UCSD-AML1 (cell line): ENCODE measurements at regions not wholly inside any gene's neighbourhood (a gene's known extent, or its start where the extent isn't known, plus 50 kb on each side); places are given as distances from the start of the nearest gene placed in this dataset.

ENCODE experiments used
- DNase-seq: peaks from one replicate; lab custom pipeline; 2025; ENCODE audit not compliant: unreplicated experiment; lab: John Stamatoyannopoulos, UW

GRCh38 chr2:2839393-2839781 is 508.3 kb upstream of the MYT1L start:
- DNase-seq, result no peak

GRCh38 chr2:2838548-2838845 is 507.4 kb upstream of the MYT1L start:
- DNase-seq, result no peak

DNA sequence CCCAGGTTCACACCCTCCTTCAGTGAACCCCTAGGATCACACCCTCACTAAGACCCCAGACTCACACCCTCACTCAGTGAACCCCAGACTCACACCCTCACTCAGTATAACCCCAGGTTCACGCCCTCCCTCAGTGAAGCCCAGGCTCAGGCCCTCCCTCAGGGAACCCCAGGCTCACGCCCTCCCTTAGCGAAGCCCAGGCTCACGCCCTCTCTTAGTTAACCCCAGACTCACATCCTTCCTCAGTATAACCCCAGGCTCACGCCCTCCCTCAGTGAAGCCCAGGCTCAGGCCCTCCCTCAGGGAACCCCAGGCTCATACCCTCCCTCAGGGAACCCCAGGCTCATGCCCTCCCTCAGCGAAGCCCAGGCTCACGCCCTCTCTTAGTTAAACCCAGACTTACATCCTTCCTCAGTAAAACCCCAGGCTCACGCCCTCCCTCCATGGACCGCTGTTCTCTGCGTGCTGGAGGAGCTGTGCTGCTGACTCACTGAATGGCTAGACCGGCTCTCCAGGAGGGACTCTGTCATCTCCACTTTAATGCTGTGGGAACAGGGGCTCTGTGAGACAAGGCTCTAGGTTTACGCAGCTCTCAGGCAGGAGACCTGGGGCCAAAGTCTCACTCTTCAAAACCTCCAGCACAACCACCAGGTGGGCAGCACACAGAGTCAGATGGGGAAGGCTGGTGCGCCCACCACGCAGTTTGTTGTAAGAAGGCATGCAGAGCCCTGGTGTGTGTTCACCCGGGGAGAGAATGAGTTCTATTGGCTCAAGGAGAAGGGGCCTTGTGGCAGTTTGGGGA is 506.9 kb upstream of the MYT1L start:
- DNase-seq, result no peak

- DNase-seq, result no peak
Observed at GRCh38 chr2:2836343-2837070, 505.4 kb upstream of the MYT1L start.

GRCh38 chr2:2834516-2835254 is 503.6 kb upstream of the MYT1L start:
- DNase-seq, result no peak

GRCh38 chr2:2834105-2834504 is 503.0 kb upstream of the MYT1L start:
- no peak for DNase-seq

DNA sequence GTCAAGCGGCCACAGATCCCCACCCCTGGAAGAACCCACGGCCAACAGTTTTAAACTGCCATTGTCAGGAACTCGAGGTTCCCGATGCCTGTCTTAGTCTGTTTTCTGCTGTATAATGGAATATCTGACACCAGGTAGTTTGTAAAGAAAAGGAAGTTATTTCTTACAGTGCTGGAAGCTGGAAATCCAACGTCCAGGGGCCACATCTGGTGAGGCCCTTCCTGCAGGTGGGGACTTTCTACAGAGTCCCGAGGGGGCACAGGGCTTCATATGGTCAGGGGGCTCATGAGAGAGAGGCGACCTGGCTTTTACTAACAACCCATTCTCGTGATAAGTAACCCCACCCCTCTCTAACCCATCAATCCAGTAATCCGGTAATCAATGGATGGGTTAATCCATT is 501.6 kb upstream of the MYT1L start:
- no peak for DNase-seq

DNA sequence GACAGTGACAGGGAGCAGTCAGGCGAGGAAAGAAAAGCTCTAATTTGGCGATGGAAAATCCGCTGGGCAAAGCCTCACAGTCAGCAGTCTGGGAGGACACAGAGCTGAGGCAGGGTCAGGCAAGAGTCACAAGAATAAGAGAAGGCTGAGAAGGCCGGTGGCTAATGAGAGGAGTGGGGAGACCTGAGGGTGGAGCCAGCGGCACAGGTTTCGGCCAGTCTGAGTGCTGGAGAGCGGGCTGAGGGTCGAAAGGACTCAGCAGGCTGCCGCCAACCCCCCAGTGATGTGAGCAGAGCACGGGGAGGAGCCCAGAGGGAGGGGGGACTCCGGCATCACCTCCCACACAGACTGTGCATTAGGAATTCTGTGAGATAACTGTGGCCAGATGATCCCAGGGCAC is 500.6 kb upstream of the MYT1L start:
- no peak for DNase-seq

DNA sequence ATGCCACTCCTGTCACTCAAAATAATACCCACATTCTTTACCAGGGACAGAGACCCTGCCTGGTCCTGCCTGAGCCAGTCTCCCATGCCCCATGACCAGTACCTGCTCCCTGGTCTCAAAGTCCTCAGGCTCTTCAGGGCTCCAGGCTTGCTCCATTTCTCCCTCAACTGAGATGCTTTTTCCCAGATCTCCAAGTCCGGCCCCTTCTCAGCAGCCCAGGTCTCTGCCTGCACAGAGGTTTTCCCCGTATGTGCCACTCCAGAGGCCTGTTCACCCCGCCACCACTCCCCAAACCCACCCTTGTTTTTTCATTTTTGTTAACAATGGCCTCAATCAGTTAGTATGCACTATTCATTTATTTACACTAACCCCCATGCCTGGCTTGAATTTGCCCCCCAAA is 499.5 kb upstream of the MYT1L start:
- no peak for DNase-seq

DNA sequence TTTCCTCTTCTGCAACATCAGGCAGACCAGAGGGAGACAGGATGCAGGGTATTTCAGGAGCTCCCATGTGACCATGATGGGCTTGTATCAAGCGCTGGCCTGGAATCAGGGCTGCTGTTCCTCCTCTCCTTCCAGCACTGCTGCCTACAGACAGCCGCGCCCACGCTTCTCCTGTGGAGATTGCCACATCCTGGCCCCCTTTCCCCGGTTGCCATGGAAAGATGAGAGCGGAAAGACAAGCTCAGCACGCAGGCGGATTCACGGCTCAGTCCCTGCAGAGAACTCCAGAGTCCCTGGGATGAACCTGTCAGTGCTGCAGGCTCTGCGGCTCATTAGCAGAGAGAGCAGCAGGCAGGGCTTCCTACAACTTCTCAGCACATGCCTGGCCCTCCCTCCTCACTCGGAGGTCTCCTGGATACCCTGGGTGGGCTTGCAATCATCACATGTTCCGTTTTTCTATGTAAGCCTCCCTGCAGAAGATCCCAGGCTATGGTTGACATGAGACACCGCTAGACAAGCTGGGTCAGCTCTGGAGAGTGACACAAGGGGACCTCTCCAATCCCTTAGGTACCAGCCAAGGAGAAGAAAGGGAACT is 497.8 kb upstream of the MYT1L start:
- no peak for DNase-seq

- no peak for DNase-seq
Observed at GRCh38 chr2:2827761-2828221, 496.7 kb upstream of the MYT1L start.

DNA sequence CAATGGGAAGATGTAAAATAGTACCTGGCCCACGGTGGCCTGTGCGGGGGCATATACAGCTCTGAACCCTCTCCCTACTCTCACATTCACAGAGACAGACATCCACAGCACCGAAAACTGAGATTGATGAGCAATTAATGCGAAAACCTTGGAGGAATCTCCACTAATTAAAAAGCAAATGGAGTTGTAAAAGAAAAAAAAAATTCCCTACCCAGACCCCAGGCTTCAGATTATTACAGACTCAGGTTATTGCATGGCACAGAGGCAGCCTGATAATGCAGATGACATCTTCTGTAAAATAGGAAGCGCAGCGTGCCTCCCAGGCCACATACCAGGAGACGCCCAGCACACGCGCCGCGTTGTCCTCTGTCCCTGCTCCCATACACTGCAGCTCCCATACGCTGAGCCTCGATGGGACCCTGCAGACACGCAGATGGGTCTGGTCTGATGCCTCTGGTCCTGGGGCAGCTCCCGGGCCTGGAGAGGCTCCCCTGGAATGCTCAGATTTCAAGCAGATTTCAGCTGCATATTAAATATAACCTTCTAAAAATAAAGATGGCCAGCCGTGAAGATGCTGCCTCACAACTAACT is 496.1 kb upstream of the MYT1L start:
- no peak for DNase-seq

- no peak for DNase-seq
Observed at GRCh38 chr2:2826621-2827020, 495.5 kb upstream of the MYT1L start.

GRCh38 chr2:2826209-2826551 is 495.1 kb upstream of the MYT1L start:
- no peak for DNase-seq

GRCh38 chr2:2825516-2826208 is 494.6 kb upstream of the MYT1L start:
- DNase-seq, result no peak

GRCh38 chr2:2825062-2825461 is 494.0 kb upstream of the MYT1L start:
- no peak for DNase-seq

DNA sequence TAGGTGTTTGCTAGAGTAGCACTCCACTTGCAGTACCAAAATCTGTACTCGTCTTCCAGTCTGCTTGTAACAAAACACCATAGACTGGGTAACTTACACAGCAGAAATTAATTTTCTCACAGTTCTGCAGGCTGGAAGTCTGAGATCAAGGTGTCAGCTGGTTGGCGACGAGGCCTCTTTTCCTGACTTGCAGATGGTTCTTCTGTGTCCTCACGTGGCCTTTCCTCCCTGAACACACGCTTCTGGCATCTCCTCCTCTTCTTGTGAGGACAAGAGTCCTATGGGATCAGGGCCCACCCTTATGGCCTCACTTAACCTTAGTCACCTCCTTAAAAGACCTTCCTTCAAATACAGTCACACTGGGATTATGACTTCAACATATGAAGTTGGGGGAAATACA is 493.5 kb upstream of the MYT1L start:
- DNase-seq, result no peak

GRCh38 chr2:2823061-2823753 is 492.1 kb upstream of the MYT1L start:
- DNase-seq, result no peak

GRCh38 chr2:2822143-2822542 is 491.1 kb upstream of the MYT1L start:
- DNase-seq, result no peak

DNA sequence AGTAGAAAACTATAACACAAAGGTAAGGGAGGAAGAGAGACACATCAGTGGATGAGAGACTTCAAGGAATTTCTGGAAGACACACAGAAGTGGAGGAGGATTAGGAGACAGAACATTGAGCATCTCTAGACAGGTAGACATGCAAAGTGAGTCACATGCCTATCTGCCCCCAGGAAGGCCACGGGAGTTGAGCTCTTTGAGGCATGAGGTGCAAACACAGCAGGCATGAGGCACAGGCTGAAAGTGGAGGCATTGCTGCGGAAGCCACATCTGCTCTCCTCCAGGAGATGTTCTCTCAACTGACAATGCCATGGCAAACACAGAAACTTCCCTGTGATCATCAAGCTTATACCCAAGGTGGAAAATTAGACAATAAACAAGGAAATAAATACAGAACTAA is 481.6 kb upstream of the MYT1L start:
- no peak for DNase-seq
